SH-SY5Y (cell line): ENCODE measurements at regions not wholly inside any gene's neighbourhood (a gene's known extent, or its start where the extent isn't known, plus 50 kb on each side); places are given as distances from the start of the nearest gene placed in this dataset.

Experiments
- GATA2 ChIP-seq: IDR thresholded peaks from 2 replicates; pipeline ENCODE4 v1.6.1; 2011; ENCODE audit warnings: mild to moderate bottlenecking, low read depth, low read length
- GATA3 ChIP-seq: IDR thresholded peaks from 2 replicates; pipeline ENCODE4 v1.6.1; 2011; ENCODE audit warnings: low read depth, mild to moderate bottlenecking, low read length, moderate library complexity

DNA sequence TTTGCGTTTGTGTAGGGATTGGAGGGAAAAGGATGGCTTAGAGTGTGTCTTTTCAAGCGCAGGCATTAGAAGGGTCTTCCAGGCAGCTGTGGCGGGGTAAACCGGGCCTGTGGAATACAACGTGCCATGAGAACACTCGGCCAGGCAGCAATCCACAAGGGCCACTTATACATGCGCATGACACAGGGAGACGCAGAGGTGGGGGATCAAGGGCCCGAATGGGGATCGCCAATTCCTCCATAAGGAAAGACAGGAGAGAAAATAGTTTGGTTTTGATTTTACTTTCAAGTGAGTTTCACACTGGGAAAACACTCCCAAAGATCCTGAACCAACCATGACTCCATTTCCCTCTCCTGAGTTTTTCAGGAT is 71.6 kb downstream of the SPRING1 start:
- TF ChIP-seq GATA3 = no peak
- no peak for TF ChIP-seq GATA2
